HG02610 (cell line): ENCODE measurements at regions not wholly inside any gene's neighbourhood (a gene's known extent, or its start where the extent isn't known, plus 50 kb on each side); places are given as distances from the start of the nearest gene placed in this dataset.
A peak's percentile ranks its signal among the peaks of the same experiment; 100 is the strongest.

ENCODE experiments used
- ATAC-seq: cut with Tn5 transposase; IDR thresholded peaks from one replicate; pipeline ENCODE4 v1.9.1; 2021; ENCODE audit warnings: mild to moderate bottlenecking, moderate library complexity; ENCODE audit not compliant: unreplicated experiment

DNA sequence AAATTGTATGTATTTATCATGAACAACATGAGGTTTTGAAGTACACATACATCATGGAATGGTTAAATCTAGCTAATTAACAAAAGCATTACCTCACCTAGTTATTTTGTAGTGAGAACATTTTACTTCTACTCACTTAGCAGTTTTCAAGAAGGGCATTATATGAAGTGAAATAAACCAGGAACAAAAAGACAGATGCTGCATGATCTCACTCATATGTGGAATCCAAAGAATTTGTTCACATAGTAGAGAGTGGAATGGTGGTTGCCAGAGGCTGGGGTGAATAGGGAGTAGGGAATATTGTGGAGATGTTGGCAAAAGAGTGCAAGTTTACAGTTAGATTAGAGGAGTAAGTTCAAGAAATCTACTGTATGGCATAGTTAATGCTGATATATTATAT is 292.0 kb downstream of the ASXL3 start:
- ATAC-seq, result no peak

DNA sequence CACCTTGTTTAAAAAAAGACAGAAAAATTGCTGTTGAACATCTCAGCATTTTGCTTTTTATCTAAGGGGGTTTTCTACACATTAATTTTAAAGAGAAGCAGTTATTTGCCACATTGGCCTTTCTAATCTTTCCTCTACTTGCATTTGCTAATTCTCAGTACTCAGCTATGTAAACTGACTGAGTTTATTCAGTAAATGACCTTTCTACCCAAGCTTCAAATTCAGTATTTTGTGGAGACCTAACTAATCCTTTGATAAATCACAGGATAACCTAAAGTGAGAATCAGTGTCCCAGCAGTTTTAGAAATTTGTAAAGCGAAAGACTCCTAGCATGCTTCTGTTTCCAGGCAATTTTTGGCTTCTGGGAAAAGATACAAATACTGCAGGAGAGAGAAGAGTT is 288.4 kb downstream of the ASXL3 start:
- ATAC-seq, result no peak

- ATAC-seq, result no peak
Observed at GRCh38 chr18:33863912-33864311, 285.9 kb downstream of the ASXL3 start.

GRCh38 chr18:33854827-33855139 is 276.8 kb downstream of the ASXL3 start:
- no peak for ATAC-seq

DNA sequence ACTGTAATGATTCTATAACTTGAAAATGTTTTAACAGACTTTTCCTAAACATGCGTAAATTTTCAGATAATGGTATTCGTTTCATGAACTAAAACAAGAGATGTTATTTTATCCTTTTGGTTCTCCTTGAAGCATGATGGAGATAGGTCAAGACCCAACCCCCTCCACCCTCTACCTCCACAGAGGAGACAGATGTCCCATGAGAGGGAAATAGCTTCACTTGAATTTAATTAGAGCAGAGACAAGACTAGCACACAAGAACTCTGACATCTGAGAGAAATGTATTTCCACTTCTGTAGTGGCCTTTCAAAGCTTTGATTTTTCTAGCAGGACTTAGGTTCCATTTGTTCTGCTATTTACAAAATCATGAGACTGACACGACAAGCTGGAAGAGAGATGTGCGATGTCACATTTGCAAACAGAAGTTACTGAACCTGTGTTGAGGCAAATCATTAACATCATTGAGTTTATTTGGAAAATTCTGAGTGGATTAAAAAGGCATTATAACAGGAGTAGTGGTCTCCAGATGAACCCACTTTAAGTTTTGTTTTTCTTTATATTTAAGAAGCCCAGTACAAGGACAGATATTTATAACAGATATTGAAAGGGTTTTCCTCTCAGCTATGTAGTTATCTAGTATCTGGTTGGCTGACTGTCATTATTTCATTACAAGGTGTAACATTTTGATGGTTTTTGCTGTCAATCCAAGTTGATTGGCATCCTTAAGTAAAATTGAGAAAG is 276.2 kb downstream of the ASXL3 start:
- no peak for ATAC-seq

DNA sequence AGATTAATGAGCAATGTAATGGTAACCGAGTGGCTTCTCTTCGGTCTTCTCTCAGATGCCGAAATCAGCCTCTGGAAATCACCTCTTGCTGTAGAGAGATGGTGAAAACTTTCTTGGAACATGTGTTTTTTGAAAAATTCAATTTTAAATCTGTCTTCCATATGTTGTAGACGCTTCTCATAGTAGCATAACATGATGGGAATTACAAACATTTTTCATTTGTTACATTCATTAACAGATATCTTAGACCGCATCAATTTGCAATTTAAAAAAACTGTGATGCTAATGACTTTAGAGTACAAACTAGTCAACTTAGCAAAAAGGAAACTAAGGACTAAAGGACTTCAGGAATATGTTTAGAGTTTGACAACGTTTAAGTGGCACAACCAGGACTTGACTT is 275.2 kb downstream of the ASXL3 start:
- no peak for ATAC-seq

DNA sequence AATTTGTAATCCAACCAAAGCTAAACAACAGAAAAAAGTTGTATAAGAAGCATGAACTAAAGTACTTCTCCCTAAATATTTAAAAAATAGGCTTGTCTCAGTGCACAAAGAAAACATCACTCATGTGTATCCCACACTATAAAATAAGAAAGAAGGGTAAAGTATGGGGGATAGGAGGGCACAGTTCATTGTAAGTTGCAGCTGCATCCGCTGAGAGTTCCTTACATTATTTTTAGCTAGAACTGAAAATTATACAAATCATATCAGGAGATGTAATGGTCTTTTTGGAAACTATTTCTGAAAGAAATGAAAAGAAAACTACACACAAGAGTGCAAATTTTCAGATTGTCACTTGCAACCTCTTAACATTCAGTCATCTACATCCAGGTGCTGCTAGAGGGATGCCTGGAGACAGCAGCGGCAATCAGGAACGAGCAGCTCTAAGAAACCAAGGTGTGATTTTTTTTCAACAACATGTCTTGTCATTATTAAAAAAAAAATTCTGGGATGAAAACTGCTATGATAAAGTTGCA is 273.6 kb downstream of the ASXL3 start:
- ATAC-seq, result no peak

- no peak for ATAC-seq
Observed at GRCh38 chr18:33849731-33850130, 271.7 kb downstream of the ASXL3 start.

DNA sequence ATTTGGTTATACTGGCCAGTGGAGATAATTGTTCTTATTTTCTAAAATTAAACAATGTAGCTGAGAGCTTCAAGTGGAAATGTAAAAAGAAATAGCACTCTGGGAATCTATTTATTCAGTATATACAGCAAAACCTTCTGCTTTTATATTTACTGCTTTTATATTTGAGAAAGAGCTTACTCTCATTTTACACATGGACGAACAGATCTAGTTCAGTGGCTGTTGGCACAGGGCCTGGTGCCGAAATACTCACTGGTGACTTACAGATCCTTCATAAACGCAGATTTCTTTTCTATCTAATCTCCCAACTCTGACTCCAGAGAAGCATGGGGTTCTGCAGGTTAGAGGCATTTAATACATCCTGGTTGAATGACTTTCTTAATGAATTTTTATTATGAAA is 266.2 kb downstream of the ASXL3 start:
- no peak for ATAC-seq

- ATAC-seq, result no peak
Observed at GRCh38 chr18:33841221-33841967, 263.4 kb downstream of the ASXL3 start.

GRCh38 chr18:33840212-33840593 is 262.2 kb downstream of the ASXL3 start:
- ATAC-seq, result no peak

GRCh38 chr18:33839452-33840211 is 261.6 kb downstream of the ASXL3 start:
- peak; percentile 72 for ATAC-seq

DNA sequence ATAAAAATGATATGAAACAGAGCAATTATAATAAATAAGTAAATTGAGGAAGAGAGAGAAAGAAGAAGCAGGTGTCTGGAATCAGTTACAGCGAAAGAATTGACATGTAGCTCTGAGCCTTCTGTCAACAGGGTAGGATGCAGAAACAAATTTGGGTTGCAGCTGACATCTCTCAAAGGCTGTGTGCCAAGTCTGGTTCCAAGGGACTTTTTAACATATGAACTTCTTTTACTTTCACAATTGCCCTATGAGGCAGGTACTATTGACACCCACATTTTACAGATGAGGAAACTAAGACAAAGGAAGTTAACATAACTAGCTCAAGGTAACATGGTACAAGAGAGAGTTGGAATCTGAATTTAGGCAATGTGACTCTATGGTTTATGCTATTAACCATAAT is 260.0 kb downstream of the ASXL3 start:
- no peak for ATAC-seq

DNA sequence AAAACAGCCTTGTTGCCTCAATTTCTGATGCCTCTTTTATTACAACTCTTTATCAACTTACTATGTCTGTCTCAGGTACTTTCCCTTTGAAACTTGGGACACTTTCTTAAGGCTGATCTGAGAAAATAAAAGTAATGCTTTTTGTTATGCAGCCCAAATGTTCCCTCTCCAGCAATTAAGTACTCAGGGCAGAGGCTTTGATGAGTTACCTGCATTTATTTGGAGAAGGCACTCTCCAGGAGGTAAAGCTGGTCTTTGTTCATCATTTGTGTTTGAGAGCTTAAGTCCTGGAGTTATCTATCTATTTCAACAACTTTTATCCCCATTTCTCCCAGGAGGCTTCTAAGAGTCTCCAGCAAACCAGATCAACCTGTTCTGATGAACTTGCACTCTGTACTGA is 259.2 kb downstream of the ASXL3 start:
- ATAC-seq, result no peak

DNA sequence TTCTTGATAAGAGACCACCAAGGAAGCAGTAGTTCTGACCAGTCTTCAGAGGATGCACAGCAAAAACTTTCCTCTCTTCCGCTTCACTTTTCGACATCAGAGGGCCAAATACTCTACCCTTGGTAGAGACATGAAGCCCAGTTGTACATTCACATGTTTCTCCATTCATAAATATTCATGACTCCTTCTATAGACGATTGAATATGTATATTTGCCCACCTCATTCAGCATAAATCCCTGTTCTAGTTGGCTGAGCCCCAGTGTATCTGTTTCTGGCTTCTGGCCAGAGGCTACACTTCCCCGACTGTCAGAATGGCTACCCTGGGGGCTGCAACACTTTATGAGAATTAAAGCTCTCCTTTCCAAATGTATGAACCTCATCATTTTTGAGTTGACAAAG is 258.5 kb downstream of the ASXL3 start:
- no peak for ATAC-seq

DNA sequence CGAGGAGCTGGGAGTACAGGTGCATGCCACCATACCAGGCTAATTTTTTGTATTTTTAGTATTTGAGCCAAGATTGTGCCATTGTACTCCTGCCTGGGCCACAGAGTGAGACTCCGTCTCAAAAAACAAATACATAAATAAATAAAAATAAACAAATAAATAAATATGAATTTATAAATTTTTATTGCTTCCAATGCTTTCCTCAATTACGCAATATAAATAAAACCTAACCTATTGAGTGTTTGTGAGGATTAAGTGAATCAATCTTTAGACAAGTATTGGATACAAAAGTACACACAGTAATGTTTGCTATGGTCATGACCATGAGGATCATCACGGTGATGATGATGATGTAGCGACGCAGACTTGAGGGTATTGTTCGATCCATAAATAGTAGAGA is 257.4 kb downstream of the ASXL3 start:
- no peak for ATAC-seq

DNA sequence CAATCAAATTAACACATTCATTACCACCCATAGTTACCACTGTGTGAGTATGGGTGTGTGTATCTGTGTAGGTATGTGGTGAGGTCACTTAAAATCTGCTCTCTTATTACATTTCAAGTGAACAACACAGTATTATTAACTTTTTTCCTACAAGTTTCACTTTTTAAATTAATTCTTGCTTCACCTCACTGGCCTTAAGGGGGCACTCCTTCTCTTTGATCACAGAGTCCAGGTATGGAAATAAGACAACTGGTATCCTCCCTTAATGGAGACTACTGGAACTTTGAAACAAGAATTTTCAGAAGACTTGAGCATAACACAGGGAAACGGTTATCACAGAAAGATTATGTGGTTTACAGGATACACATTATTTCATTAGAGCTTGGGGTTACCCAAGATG is 255.8 kb downstream of the ASXL3 start:
- ATAC-seq, result no peak

DNA sequence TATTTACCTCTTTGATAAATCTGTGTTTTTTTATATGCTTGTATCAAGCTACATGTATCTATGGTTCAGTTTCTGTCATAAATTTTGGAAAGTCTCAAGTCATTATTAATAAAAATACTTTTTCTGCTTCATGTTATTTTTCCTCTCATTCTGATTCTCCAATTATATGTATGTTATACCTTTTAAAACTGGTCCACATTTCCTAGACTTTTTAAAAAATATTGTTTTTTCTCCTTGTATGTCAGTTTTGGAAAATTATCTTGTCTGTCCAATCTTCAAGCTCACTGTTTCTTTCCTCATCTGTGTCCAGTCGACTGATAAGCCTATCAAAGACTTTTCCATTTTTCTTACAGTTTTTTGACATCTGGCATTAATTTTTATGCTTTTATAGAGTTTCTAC is 253.4 kb downstream of the ASXL3 start:
- no peak for ATAC-seq

- no peak for ATAC-seq
Observed at GRCh38 chr18:33830213-33830612, 252.2 kb downstream of the ASXL3 start.

DNA sequence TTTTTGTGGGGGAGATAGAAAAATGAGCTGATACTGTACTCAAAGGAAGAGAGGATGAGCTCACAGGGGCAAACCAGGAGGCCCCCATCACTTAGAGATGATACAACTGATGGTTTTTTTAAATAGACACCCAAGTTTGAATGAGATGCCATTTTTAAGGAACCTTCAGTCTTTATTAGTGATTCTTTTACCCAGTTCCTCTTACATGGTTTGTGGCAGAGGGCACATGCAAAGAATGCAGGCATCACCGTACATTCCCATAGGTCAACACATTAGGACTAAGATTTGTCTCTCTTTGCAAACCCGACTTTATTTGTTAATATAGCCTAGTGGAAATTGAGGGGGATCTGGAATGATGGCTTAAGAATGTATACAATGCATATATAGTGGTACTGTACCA is 250.9 kb downstream of the ASXL3 start:
- ATAC-seq, result no peak

- no peak for ATAC-seq
Observed at GRCh38 chr18:33826151-33826550, 248.1 kb downstream of the ASXL3 start.

DNA sequence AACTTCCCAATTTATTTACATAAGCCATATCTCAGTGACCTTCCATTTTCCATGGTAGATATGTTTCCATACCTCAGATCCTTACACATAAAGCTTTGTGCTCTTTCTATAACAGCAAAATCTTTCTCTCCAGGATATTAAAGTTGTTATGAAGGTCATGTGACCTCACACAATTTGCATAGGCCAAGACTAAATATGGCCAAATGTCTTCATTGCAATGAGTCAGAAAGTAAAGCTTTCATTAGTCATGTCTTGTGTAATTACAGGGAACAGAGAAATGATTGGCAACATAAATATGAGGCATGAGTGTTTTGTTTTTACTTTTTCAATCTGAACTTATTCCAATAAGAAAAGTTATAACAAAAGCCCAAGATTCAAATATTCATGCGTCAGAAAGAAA is 243.5 kb downstream of the ASXL3 start:
- ATAC-seq, result no peak
